NCI-H1092 (cell line): ENCODE measurements at regions not wholly inside any gene's neighbourhood (a gene's known extent, or its start where the extent isn't known, plus 50 kb on each side); places are given as distances from the start of the nearest gene placed in this dataset.
A peak's percentile ranks its signal among the peaks of the same experiment; 100 is the strongest.

Experiments used
- DNase-seq: peaks from one replicate; lab custom pipeline; 2025; lab: John Stamatoyannopoulos, UW

GRCh38 chr2:235170016-235170415 lies 218.2 kb downstream of the SH3BP4 start:
- DNase-seq, result no peak

DNA sequence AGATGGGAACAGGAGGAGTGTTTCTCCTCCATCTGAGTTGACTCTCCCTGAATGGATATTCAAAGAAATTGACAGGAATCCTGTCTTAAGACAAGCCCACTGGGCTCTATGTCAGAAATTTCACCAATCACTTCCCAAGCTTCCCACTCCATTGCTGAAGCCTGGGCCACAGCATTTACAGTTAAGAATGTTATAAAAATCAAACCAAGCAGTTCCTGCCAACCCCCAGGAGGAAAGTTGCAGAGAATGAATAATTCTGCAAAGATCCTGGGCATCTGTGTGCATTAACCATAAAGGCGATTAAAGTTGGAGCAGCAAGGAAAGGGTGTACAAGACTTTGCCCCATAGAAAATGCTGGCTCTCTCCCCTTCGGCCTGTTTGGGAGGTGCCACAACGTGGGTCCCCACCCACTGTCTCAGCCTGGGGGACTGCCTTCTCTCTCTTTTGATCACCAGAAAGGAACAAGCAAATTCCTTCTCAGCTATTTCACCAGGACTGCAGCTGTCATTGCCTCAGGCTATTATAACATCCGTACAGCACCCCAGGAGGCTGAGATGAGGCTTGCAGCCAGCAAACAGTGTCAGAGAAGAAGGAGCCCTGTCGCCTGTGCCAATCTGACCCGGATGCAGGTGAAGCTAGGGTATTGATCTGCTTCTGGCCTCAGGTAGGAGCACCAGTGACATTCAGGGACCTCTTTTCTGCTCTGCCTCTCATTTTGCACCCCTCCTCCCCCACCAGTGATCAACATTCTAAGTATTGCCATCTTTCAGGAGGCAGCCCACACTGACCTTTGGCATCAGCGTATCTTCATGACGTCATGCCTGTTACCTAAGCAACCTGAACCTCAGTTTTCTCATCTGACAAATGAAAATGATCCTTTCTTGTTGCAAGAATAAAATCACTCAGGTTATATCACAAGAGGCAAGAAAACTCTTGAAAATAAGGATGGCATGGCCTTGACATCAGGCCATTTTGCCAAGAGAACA lies 219.0 kb downstream of the SH3BP4 start:
- DNase-seq, result peak; percentile 8

- DNase-seq, result no peak
These were observed 219.8 kb downstream of the SH3BP4 start for GRCh38 chr2:235171550-235172031.

GRCh38 chr2:235180642-235181041 lies 228.8 kb downstream of the SH3BP4 start:
- DNase-seq, result no peak

- DNase-seq, result no peak
These were observed 232.0 kb downstream of the SH3BP4 start for GRCh38 chr2:235183786-235184185.

DNA sequence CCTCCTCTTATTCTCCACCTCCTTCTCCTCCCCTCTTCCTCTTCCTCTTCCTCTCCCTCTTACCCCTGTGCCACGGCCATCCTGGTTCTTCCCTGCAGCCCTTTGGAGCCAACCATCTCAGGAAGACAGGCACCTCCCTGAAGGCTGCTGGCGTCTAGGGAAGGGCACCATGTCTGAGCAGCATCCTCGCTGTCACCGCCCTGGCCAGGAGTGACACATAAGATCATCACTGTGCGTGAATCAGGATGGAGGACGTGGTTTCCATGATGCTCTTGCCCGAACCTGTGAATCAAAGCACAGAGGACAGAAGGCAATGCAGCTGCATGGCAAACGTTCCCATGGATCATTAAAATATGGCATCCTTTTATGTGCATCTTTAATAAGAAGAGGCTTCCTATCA lies 236.0 kb downstream of the SH3BP4 start:
- no peak for DNase-seq

GRCh38 chr2:235191486-235191885 lies 239.7 kb downstream of the SH3BP4 start:
- DNase-seq, result no peak

DNA sequence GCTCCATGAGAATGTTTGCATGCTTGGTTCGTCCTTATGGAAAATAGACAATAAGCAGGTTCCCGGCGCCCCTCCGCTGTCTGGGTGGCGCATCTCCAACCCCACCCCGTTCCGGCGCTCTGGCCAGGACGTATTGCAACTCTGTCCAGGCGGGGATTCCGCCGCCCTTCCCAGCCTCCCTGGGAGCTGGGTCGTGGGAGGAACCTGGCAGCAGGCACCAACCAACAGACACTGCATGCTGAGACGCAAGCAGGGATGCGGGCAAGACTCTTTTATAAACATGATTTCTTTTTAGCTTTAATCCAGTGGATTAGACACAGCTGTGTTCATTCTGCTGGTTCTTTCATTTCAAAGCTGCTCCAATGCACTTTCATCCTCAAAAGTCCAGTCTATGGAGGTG lies 240.2 kb downstream of the SH3BP4 start:
- no peak for DNase-seq

DNA sequence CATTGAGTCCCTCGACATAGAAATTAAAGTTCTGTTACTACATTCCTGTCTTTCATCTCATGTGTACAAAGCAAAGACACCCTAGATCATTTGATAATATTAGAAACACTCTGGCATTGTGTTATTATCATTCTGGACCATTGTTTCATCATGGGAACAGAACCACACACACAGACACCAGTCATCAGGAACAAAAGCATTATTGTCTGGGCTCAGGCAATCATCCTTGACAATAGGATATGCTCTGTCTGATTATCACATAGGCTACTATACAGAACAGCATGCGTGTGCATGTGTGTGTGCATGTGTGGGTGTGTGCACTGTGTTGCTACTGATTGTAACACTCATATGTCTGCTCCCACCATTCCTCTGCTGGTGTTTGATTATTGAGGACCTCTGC lies 242.5 kb downstream of the SH3BP4 start:
- no peak for DNase-seq

DNA sequence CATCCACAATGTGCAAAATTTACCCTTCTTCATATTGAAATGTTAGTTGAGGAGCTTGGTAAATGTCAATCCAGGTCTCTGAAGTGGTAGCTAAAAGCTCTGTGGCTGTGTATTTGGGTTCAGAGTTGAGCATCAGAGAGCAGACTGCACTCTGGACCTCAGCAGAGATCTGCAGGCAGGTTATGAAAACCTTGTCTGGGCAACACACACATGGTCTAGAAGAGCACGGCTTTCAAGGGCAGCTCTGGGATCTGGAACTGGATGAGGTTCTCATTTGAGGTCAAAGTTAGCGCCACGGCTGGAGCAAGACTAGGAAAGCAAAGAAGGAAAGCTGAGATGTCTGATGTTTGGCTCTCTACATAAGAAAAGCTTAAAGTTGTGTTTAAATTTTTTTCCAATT lies 243.0 kb downstream of the SH3BP4 start:
- no peak for DNase-seq

GRCh38 chr2:235195921-235196320 lies 244.1 kb downstream of the SH3BP4 start:
- no peak for DNase-seq

DNA sequence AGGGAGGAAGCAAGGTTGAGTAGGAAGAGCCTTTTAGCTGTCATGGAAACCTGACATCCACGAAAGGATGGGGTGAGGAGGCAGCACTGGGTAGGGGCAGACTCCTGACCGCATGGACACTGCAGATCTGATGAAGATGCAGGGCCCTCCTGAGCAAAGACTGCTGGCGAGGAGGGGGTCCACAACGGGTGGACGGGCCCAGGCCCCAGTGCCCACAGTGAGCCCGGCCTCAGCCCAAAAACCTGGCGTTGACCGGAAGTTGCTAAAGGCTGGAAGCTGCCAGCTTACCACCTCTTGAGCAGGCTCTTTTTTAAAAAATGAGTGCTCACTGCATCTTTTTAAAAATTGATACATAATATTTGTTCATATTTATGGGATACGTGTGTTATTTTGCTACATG lies 247.3 kb downstream of the SH3BP4 start:
- no peak for DNase-seq

DNA sequence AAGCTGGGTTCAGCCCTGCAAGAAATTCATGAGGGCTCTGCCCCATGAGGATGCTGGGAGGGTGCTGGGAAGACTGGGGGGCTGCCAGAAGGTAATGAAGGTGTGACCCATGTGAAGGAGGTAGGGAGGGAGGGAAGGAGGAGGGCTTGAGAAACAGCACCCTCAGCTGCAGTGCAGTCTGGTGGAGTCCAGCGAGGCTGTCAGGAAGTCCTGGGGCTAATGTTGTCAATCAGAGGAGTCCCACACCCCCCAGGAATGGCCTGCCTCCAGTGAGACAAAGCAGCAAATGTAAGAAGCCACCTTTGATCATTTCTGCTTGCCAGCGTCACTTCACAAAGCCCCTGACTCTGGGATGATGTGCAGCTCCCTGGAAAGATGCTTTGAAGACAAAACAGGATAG lies 248.4 kb downstream of the SH3BP4 start:
- DNase-seq, result no peak

DNA sequence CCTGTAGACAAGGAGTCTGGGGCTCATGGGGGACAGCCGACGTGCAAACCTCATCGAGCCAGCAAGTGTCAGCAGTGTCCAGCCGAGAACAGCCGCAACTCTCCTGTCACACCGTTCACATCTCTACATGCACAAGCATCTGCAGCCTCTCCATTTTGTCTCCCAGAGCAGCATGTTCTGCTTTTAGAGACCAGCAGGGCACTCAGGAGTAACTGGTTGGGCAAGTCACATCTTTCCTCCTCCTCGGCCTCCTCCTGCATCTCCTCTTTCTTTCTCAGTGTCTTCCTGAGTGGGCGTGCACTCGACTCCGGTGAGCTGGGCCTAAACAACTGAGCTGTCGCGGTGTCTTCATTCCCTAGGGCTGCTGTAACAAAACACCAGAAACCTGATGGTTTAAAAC lies 249.9 kb downstream of the SH3BP4 start:
- DNase-seq, result no peak

DNA sequence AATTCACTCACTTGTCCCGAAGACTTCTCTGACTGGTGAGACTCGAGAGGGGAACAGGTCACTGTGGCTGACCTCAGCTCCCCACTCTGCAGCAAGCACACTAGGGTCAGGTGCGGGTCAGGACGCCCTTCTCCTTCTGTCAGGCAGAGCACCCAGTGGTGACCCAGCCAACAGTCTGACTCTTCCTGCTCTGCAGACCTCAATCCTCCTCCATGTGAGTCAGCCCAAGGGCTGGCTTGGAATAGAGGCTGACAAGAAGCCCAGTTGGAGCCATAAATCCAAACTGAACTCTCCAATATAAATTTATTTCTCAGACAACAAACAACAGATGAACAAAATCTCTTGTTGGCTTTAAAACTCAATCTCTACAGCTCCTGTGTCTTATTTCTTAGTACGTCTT lies 253.1 kb downstream of the SH3BP4 start:
- DNase-seq, result no peak

GRCh38 chr2:235206399-235206798 lies 254.6 kb downstream of the SH3BP4 start:
- no peak for DNase-seq

GRCh38 chr2:235206980-235207579 lies 255.3 kb downstream of the SH3BP4 start:
- DNase-seq, result no peak

GRCh38 chr2:235211056-235211455 lies 259.2 kb downstream of the SH3BP4 start:
- DNase-seq, result no peak

GRCh38 chr2:235212501-235213158 lies 260.8 kb downstream of the SH3BP4 start:
- no peak for DNase-seq

DNA sequence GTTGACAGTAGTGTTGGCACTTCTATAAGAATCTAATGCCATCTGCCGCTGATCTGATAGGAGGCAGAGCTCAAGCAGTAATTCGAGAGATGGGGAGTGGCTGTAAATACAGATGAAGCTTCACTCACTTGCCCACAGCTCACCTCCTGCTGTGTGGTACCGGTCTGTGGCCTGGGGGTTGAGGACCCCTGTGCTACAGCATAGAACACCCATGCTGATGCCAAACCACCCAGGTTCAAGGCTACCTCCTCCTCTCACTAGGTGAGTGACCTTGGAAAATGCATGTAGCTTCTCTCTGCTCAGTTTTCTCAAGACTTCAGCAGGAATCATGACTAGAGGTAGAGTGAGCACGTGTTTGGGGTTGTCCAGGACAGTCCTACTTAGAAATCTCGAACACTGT lies 263.4 kb downstream of the SH3BP4 start:
- no peak for DNase-seq

GRCh38 chr2:235216901-235217300 lies 265.1 kb downstream of the SH3BP4 start:
- no peak for DNase-seq

GRCh38 chr2:235217846-235218245 lies 266.0 kb downstream of the SH3BP4 start:
- DNase-seq, result no peak

GRCh38 chr2:235218486-235218907 lies 266.7 kb downstream of the SH3BP4 start:
- DNase-seq, result no peak
